OCI-LY1 (cell line): ENCODE measurements at regions not wholly inside any gene's neighbourhood (a gene's known extent, or its start where the extent isn't known, plus 50 kb on each side); places are given as distances from the start of the nearest gene placed in this dataset.

Experiments
- H2AFZ ChIP-seq: fragments of 200-600 bp; sonication (generic), shearing (Covaris generic); 2 replicates; pipeline ENCODE4 v1.6.0; 2014; ENCODE audit warnings: antibody characterized with exemption, mild to moderate bottlenecking, low read length
- H3F3A ChIP-seq: fragments of 200-600 bp; sonication (generic), shearing (Covaris generic); 2 replicates; pipeline ENCODE4 v1.6.0; 2014; ENCODE audit warnings: mild to moderate bottlenecking, antibody characterized with exemption, low read length, moderate library complexity; ENCODE audit not compliant: insufficient read depth
- H3K27ac ChIP-seq: fragments of 200-600 bp; sonication (generic); 2 replicates; pipeline ENCODE4 v1.5.1; 2014; ENCODE audit warnings: low read length, mixed run types, mild to moderate bottlenecking, low read depth; ENCODE audit not compliant: poor library complexity, severe bottlenecking
- H3K27me3 ChIP-seq: fragments of 200-600 bp; sonication (generic); 2 replicates; pipeline ENCODE4 v1.6.0; 2014; ENCODE audit warnings: antibody characterized with exemption, mild to moderate bottlenecking, low read length, moderate library complexity; ENCODE audit not compliant: insufficient read depth
- H3K36me3 ChIP-seq: fragments of 200-600 bp; sonication (generic); 2 replicates; pipeline ENCODE4 v1.6.1; 2014; ENCODE audit warnings: mild to moderate bottlenecking, antibody characterized with exemption, low read length, moderate library complexity, mixed read lengths; ENCODE audit not compliant: insufficient read depth
- H3K4me1 ChIP-seq: fragments of 200-600 bp; sonication (generic); 2 replicates; pipeline ENCODE4 v1.5.1; 2014; ENCODE audit warnings: mild to moderate bottlenecking, low read length, moderate library complexity; ENCODE audit not compliant: insufficient read depth, severe bottlenecking
- H3K4me2 ChIP-seq: fragments of 200-600 bp; sonication (generic), shearing (Covaris generic); 2 replicates; pipeline ENCODE4 v1.6.1; 2014; ENCODE audit warnings: low read length
- H3K4me3 ChIP-seq: fragments of 200-600 bp; sonication (generic); 2 replicates; pipeline ENCODE4 v1.5.1; 2014; ENCODE audit warnings: low read length, low read depth, mild to moderate bottlenecking, mixed read lengths; ENCODE audit not compliant: poor library complexity, severe bottlenecking
- H3K79me2 ChIP-seq: fragments of 200-600 bp; shearing (Covaris generic); 2 replicates; pipeline ENCODE4 v1.6.1; 2016; ENCODE audit warnings: mixed run types, low read length, mixed read lengths; ENCODE audit not compliant: insufficient read depth
- H3K9ac ChIP-seq: fragments of 200-600 bp; sonication (generic), shearing (Covaris generic); 2 replicates; pipeline ENCODE4 v1.6.1; 2014; ENCODE audit warnings: mild to moderate bottlenecking, low read length, mixed read lengths
- H3K9me2 ChIP-seq: fragments of 200-600 bp; sonication (generic), shearing (Covaris generic); 2 replicates; pipeline ENCODE4 v1.6.1; 2014; ENCODE audit warnings: low read depth, mild to moderate bottlenecking, low read length, mixed read lengths
- H3K9me3 ChIP-seq: fragments of 200-600 bp; shearing (Covaris generic); 2 replicates; pipeline ENCODE4 v1.6.1; 2014; ENCODE audit warnings: low read length, mixed read lengths
- H4K20me1 ChIP-seq: fragments of 200-600 bp; sonication (generic), shearing (Covaris generic); 2 replicates; pipeline ENCODE4 v1.6.0; 2016; ENCODE audit warnings: mild to moderate bottlenecking, low read length; ENCODE audit not compliant: insufficient read depth
- CTCF ChIP-seq: fragments of 200-600 bp; sonication (generic), shearing (Covaris generic); IDR thresholded peaks from 2 replicates; pipeline ENCODE4 v1.5.1; 2017; ENCODE audit warnings: mild to moderate bottlenecking, antibody characterized with exemption, low read length, moderate library complexity, mixed read lengths
- EZH2 ChIP-seq: fragments of 200-600 bp; sonication (generic), shearing (Covaris generic); IDR thresholded peaks from 2 replicates; pipeline ENCODE4 v1.8.0; 2017; ENCODE audit warnings: borderline replicate concordance, mixed run types, mild to moderate bottlenecking, antibody characterized with exemption, low read length, moderate library complexity, mixed read lengths

- H3K36me3 ChIP-seq = no peaks in the 10 kb centered on the region
- no peak overlapping the region for H3K4me2 ChIP-seq
- H3F3A ChIP-seq = no peaks in the 10 kb centered on the region
- no peak for TF ChIP-seq CTCF
- TF ChIP-seq EZH2 = no peak
- no peak overlapping the region for H3K4me3 ChIP-seq
- H4K20me1 ChIP-seq = no peaks in the 10 kb centered on the region
- no peaks in the 10 kb centered on the region for H3K79me2 ChIP-seq
- H3K9me3 ChIP-seq = no peaks in the 10 kb centered on the region
- H3K9me2 ChIP-seq = no peaks in the 10 kb centered on the region
- no peaks in the 10 kb centered on the region for H3K4me1 ChIP-seq
- no peak overlapping the region for H2AFZ ChIP-seq
- no peak overlapping the region for H3K27ac ChIP-seq
- H3K9ac ChIP-seq = no peak overlapping the region
- no peaks in the 10 kb centered on the region for H3K27me3 ChIP-seq
These were observed 168.4 kb upstream of the TENM3 start for GRCh38 chr4:182074810-182075209.

GRCh38 chr4:182082910-182083309 is 160.3 kb upstream of the TENM3 start:
- Histone ChIP-seq H3K4me2 (no peak overlapping the region), H3K36me3 (no peaks in the 10 kb centered on the region), H3F3A (no peaks in the 10 kb centered on the region), H3K27ac (no peak overlapping the region), H3K9me3 (no peaks in the 10 kb centered on the region), H3K9ac (no peak overlapping the region), H3K9me2 (no peaks in the 10 kb centered on the region), H3K4me1 (no peaks in the 10 kb centered on the region), H4K20me1 (no peaks in the 10 kb centered on the region), H3K27me3 (no peaks in the 10 kb centered on the region), H3K79me2 (no peaks in the 10 kb centered on the region), H3K4me3 (no peak overlapping the region), H2AFZ (no peak overlapping the region)
- TF ChIP-seq EZH2 (no peak), CTCF (no peak)

GRCh38 chr4:182083671-182084410 is 159.4 kb upstream of the TENM3 start:
- Histone ChIP-seq H4K20me1 (no peaks in the 10 kb centered on the region), H3K27me3 (no peaks in the 10 kb centered on the region), H3K79me2 (no peaks in the 10 kb centered on the region), H3K4me3 (no peak overlapping the region), H3K9ac (no peak overlapping the region), H3F3A (no peaks in the 10 kb centered on the region), H2AFZ (no peak overlapping the region), H3K4me2 (no peak overlapping the region), H3K9me2 (no peaks in the 10 kb centered on the region), H3K36me3 (no peaks in the 10 kb centered on the region), H3K9me3 (no peaks in the 10 kb centered on the region), H3K27ac (no peak overlapping the region), H3K4me1 (no peaks in the 10 kb centered on the region)
- no peak for TF ChIP-seq EZH2
- TF ChIP-seq CTCF = no peak
